ENCODE measurements at regions not wholly inside any gene's neighbourhood (a gene's known extent, or its start where the extent isn't known, plus 50 kb on each side); places are given as distances from the start of the nearest gene placed in this dataset.

GRCh38 chr5:96247097-96247701, 185.8 kb downstream of the PCSK1 start:
- DNase-seq: peak in 7 of 51 donors; percentile 0 to 17 (median 2)

GRCh38 chr5:96245140-96246091, 187.6 kb downstream of the PCSK1 start:
- DNase-seq: no peak

- DNase-seq: no peak
Observed at GRCh38 chr5:96244696-96245095, 188.4 kb downstream of the PCSK1 start.

- no peak for DNase-seq
Observed at GRCh38 chr5:96243862-96244261, 189.2 kb downstream of the PCSK1 start.

GRCh38 chr5:96243203-96243602, 189.8 kb downstream of the PCSK1 start:
- DNase-seq: no peak

- DNase-seq: no peak
Observed at GRCh38 chr5:96242571-96242970, 190.5 kb downstream of the PCSK1 start.

GRCh38 chr5:96236831-96237230, 196.2 kb downstream of the PCSK1 start:
- DNase-seq: no peak

GRCh38 chr5:96236051-96236450, 197.0 kb downstream of the PCSK1 start:
- no peak for DNase-seq

GRCh38 chr5:96235008-96235910, 197.8 kb downstream of the PCSK1 start:
- DNase-seq: no peak

GRCh38 chr5:96232602-96233001, 200.4 kb downstream of the PCSK1 start:
- no peak for DNase-seq

GRCh38 chr5:96229188-96229587, 203.9 kb downstream of the PCSK1 start:
- DNase-seq: no peak

- no peak for DNase-seq
Observed at GRCh38 chr5:96228408-96228807, 204.6 kb downstream of the PCSK1 start.

- peak in 1 of 51 donors; percentile 6 for DNase-seq
Observed at GRCh38 chr5:96227957-96228356, 205.1 kb downstream of the PCSK1 start.

- DNase-seq: peak in 13 of 51 donors; percentile 1 to 55 (median 4)
Observed at GRCh38 chr5:96226941-96227552, 206.0 kb downstream of the PCSK1 start.

- no peak for DNase-seq
Observed at GRCh38 chr5:96222129-96222528, 210.9 kb downstream of the PCSK1 start.

- DNase-seq: no peak
Observed at GRCh38 chr5:96220610-96221390, 212.2 kb downstream of the PCSK1 start.

GRCh38 chr5:96219580-96220281, 213.3 kb downstream of the PCSK1 start:
- peak in 1 of 51 donors; percentile 15 for DNase-seq

GRCh38 chr5:96218653-96219052, 214.4 kb downstream of the PCSK1 start:
- DNase-seq: no peak

- no peak for DNase-seq
Observed at GRCh38 chr5:96214442-96215197, 218.4 kb downstream of the PCSK1 start.

Data from hypothalamus (tissue), 51 donors.